Right lung (tissue), 2 donors: ENCODE measurements at regions not wholly inside any gene's neighbourhood (a gene's known extent, or its start where the extent isn't known, plus 50 kb on each side); places are given as distances from the start of the nearest gene placed in this dataset.

Experiments used
- DNase-seq, 2 donors: peaks; one replicate each; pipeline ENCODE4 v3.0.0-alpha.2; 2013

DNA sequence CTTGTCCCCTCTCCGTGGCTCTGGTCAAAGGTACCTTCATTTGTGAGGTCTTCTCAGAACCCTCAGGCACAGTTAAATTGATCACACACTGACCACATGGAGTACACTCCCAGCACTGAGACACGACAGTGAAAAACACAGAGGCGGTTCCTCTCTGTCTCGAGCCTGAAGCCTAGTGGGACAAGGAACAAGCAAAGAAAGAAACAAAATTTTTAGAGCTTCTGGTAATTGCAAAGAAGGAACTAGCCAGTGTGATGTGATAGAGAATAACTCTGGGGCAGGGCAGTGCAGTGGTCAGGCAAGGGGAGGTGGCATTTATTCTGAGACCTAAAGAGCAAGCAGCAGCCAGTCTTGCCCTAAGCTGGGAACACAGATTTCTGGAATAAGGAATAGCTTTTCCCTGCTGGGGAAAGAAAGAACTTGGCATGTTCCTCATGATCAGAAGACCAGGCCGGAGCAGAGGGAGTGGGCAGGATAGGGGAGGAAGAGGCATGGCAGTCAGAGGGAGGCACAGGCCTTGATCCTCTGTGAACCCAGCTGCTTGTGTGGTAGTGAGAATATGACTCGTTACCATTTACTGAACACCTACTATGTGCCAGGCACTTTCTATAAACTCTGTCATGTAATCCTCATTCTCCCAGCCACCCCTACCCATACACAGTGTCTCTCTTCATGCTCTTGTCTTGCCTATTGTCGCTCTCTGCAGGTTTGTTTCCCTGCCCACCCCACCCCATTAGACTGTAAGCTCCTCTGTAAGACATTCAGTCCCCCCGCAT lies 262.3 kb upstream of the HES1 start:
- DNase-seq, result no peak

DNA sequence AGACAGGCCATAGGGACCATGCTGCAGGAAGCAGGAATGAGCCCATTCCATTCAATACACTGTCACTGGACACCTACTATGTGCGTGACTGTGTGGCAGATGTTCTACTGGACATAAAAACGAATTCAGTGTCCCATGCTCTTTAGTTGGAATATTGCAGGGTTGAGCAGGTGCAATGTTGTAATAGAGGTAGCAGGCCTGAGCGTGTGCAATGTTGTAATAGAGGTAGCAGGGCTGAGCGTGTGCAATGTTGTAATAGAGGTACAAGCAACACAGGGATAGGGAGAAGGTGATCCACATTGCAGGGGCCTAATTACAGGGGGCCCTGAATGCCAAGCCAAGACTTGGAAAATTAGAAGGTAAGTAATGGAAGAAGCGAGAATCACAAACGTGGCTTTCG lies 261.4 kb upstream of the HES1 start:
- no peak for DNase-seq

DNA sequence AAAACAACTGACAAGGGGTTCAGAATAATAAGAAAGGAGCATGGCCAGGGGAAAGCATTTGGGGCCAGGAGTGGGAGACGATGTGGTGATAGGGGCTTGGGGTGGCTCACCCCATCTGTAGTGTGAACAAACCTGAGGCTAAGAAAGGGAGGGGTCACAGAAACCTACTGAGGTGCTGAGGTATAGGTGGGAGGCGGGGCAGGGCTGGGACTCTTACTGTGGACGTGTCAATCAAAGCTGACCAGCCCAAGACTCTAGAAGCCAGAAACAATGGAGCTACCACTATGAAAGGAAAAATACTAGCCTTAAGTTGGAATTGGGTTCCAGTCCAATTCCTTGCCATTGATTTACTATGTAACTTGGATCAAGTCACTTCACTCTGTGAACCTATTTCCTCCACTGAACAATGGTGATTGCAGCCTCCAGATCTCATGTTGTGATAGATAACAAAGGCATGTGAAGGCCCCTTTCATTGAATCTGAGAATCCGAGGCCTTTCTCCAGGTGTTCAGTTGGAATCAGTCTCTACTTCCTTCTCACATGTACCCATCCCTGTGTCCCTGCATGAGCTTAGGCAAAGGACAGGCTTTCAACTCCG lies 260.9 kb upstream of the HES1 start:
- no peak for DNase-seq

DNA sequence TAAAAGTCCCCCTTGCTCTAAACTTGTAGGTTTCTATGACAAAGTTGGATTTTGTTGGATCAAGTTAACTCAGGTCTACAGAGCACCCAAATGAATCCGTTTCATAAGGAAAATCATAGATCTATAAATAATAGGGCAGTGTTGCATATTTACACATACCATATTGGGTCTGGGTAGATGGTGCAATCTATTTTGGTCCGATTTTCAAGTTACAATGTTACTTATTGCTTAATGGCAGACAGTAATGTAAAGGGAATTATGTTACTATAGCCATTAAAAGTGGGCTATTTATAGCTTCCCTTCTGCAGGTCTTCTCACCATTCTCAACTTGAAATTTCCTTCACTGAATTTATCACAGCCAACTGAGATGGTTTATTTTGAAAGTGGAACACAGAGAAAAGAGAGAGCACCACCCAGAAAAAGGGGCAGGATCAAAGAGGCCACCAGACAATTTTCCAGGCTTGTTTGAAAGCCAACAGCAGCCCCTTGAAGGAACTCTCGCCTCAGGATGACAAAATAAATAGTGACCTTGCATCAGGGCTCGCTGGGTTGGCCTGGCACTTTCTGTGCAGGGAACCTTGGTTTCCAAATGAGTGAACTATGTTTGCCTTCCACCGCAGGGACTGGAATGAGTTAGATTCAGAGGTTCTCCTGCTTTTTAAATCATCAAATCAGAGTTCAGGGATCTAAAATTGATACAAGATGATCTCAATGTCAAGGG lies 260.2 kb upstream of the HES1 start:
- no peak for DNase-seq

DNA sequence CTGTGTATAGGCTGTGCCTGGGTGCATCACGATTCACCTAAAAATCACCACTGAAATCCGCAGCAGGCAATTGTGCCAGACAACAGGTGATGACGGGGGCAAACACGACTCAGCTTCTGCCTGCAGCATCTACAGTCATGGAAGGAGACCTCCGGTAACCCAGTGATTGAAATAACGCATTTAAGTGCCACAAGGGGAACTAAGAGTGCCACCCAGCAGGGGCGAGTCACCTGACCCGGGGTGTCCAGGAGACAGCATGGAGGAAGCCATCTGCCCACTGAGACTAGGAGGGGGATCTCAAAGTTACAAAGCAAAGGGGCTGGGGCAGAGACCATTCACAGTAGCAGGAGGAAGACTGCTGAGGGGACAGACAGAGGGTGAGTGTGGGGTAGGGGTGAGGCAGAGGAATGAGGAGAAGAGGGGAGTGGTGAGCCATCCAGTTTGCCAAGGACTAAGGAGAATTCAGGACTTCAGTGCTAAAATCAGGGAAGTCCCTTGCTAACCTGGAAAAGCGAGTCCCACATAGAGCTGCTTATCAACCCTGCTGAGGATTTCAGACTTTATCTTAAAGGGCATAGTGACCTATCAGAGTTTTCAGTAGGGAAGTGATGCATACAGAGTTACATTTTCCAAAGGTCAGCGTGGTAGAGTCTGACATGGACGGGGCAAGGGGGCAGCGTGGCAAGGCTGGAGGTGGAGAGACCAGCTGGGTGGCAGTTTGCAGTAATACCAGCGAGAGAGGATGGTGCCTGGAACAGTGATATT lies 256.7 kb upstream of the HES1 start:
- no peak for DNase-seq

DNA sequence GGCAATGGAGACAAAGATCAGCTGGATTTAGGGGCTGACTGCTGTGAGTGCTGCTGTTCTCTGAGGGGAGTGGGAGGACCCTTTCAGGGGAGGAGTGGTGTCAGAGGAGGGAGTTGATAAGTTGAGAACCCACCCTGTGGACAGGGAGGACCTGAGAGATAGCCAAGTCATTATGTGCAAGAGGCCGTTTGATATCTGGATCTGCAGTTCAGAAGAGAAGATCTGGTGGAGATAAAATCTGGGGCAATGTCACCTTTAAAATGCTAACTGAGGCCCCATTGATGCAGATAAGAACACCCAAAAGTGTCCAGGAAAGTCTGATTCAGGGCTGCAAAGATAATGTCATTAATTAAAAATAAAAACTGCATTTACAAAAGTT lies 256.1 kb upstream of the HES1 start:
- DNase-seq, result no peak

DNA sequence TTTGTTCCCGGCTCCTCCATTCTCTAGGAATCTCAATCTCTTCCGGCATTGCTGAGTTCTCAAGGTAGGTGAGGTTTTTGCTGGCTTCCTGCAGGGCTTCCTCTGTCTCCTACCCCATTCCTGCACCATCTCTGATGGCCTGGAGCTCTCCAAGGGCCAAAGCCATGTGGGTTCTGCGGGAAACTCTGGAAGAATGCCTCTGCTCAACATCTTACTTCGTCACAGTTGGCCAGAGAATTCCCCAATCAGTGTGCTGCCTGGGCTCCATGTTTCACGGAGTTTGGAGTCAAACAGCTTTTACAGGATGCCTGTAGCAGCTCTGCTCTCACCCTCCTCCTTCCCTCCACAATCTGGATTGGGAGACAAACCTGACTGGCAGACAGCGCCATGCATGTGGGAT lies 253.9 kb upstream of the HES1 start:
- DNase-seq, result no peak

DNA sequence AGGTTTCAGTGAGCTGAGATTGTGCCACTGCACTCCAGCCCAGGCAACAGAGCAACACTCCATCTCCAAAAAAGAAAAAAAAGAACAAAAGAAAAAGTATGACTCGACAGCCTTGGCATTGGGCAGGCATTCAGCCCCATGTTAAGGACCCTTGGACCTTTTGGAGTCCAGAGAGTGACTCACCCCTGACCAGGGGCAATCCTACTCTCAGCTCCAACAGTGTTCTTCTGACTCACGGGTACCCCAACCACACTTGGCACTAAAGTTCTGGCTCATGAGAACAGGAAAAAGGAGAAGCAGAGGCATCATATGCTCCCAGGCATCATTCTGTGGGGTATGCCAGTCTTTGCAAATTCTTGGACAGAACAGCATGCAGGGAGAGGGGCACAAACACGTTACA lies 252.4 kb upstream of the HES1 start:
- no peak for DNase-seq

DNA sequence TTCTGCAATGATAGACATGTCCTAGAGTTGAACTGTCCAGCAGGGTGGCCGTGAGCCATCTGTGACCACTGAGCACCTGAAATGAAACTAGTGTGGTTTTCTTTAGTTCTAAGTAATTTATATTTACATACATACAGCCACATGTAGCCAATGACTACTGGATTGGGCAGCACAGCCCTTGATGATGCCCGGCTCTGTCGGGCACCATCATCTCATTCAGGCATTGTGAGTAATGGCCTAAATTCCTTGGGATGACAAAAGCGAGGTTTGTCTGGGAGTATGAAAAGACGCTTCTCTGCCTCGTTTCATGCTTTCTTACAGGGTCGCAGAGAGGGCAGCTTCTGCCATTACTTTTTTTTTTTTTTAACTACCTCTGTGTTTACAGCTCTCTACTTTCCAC lies 251.9 kb upstream of the HES1 start:
- no peak for DNase-seq

DNA sequence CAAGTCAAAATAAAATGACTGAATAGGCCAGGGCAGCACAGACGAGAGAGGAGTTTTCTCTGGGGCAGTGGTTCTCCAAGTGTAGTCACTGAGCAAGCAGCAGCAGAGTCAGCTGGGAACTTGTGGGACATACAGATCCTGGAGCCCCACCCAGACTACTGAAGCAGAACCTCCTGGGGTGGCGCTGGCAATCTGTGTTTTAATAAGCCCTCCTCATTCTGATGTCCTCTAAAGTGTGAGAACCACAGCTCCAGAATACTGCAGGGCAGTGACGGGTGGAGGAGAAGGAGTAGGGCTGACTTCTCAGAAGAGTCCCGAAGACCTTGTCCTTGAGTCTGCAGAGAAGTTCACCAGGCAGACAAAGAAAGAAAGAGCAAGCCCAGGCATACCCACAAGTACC lies 251.3 kb upstream of the HES1 start:
- DNase-seq, result no peak

DNA sequence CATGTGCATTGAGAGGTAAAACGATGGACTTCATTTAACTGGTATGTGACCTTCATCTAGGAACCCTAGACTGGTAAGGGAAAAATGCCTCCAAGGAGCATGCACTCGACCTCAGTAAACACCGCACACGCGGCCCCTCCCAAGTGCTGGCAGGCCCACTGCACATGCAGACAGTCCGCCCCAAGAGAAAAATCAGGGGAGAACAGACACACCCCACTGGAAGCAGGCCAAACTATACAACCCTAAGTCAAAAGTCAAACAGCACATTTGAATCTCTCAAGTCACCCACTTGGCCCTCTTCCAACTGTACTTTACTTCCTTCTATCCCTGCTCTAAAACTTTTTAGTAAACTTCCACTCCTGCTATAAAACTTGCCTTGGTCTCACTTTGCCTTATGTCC lies 250.1 kb upstream of the HES1 start:
- no peak for DNase-seq

DNA sequence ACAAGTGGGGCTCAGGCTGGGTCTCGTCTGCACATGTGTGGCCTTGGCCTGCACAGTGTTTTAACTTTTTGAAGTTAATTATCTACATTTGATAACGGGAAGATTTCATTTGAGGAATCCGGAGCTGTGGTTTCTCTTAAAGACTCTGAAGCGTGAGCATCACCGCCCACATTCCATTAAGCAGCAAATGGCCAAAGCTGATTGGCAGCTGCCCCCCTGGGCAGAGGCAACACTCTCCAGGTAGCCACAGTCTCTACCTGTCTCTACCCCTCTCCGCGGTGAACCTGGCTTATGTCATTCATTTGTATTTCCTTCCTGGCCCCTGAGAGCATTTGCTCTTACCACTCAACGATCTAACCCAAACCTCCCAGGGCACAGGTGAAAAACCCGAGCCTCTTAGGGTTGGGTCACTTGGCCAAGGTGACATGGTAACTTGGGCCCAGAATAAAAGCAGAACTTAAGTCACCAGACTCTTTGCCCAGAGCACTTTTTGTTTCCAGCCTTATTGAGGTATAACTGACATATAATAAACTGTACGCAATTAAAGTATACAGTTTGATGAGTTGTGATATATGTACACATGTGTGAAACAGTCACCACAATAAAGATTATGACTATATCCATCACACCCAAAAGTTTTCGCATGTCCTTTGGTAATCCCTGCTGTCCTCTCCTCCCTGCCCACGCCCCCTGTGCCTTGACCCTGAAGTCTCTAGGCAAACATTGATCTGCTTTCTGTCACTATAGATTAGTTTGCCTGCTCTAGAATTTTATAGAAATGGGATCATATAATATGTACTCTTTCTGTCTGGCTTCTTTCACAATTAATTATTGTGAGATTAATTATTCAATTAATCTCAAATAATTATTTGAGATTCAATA lies 245.7 kb upstream of the HES1 start:
- no peak for DNase-seq

DNA sequence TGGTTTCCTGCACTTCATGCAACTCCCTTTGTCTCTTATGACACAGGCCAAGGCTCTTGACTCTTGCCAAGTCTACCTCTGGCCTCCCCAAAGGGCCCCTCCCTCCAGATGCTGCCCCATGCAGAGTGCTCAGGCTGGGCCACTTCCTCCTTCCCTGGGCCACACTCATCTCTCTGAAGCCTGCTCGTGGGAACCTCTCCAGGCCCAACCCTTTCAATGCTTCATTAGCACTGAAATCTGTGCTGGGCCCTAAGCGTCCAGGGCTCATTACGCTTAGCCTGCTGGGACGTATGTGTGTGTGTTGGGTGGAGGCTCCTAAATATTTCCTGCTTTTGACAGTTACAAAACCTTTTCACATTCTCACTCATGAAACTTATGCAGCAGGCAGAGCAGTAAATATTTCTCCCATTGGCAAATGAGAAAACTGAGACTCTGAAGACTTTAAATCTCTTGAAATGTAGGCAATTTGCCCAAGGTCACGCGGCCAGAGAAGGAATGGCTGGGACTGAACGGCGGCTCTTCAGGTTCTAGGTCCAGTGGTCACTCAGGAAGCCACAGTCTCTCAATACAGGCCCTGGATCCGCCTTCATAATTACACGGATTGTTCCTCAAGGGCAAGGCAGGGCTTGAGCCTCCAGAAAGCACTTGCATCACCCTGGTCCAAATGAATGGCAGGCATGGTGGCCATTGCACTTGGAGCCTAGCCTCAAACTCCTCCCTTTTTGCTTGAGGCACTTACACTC lies 241.7 kb upstream of the HES1 start:
- DNase-seq, result no peak

DNA sequence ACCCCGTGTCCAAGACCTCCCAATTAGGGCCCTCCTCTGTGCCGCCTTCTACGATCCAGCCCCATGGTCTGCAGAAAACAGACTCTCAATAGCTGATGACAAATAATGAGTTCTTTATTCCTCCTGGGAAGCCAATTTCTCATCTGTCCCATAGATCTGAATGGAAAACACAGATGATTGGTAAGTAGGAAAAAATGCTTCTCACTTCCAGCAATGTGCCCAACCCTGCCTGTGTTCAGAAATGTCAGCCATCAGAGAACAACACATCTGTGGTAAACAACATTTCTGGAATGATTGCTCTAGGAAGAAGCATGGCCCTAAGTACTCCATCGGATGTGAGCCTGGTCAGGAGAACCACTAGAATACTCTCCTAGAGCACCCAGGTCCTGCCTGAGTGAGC lies 240.5 kb upstream of the HES1 start:
- DNase-seq, result no peak

DNA sequence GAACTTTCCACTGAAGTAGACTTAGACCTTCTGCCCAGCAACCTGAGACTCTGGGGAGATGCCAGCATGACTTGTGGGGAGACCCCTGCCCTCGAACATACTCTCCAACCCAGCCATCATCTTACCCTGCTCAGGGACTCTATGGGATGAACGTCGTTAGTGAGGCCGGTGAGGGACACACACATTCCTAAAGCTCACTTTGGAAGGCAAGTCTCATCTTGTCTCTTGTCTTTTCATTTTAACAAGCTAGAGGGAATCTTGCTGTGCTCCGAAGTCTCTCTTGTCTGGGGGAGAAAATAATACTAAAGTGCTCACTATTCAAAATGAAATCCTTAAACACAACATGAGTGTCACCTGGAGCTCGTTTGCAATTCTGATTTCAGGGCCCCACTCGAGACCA lies 239.5 kb upstream of the HES1 start:
- DNase-seq, result no peak

DNA sequence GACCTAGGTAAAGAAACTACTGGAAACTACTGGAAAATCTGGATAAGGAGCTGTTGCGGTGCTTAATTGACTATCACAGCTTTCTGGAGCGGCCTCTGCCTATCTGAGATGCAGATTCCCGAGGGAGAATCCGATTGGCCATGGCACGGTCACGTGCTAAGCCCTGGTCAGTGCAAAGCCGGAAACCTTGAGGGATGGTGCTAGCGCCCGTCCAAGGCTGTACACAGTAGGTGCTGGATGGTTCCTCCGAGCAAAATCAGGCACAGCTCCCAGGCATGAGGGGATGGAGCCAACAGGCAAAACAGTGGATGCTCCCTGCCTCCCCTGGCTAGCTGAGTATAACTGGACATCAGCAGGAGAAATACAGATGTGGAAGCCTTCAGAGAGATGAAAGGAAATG lies 238.7 kb upstream of the HES1 start:
- DNase-seq, result no peak

DNA sequence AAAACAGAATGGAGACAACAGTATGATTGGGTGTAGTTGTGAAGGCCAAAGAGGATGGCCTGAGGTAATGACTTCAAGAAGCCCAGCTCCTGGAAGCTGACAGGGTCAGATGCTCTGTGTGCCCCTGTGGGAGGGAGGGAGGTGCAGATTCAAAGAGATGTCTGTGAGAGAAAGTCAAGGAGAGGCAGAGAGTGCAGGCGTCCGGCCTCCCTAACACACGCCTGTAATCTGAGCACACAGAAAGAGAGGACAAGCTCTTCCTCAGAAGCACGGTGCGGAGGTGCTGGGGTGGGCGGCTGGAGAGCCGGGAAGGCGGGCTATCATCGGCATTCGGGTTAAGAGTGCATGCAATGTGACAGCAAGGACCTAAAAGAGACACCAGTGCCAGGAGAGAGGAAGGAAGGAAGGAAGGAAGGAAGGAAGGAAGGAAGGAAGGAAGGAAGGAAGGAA lies 238.2 kb upstream of the HES1 start:
- no peak for DNase-seq

DNA sequence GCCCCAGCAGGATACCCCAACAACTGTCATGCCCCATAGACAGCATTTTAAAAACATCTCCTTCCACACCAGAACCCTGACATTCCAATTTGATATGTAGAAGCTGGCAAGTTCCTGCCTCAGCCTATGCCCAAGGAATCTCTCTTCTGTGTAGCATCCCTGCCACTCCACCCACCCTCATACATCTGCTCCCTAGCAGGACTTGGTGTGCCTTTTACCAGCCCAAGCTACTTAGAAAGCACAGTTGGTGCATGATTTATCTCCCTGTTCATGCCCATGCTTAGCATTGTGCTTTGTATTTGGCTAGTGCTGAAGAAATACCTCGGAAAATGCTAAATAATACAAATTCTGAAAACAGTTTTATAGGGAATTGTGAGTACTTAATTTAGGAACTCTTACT lies 236.9 kb upstream of the HES1 start:
- no peak for DNase-seq

DNA sequence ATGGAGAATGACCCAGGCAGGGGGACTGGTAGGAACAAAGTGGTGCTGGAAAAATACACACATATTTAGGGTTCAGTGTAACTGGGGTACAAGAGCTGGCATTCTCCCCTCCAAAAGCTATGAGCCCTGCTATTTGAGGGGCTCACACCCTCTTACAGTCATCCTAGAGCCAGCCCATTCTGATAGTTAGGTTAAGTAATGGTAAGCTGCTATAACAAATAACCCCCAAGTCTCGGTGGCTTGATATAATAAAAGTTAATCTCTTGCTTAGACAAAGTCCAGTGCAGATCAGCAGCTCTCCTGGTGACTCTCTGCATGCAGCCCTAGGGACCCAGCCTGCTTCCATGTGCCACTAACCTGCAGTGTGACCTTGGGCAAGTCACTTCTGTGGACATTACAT lies 234.9 kb upstream of the HES1 start:
- no peak for DNase-seq

DNA sequence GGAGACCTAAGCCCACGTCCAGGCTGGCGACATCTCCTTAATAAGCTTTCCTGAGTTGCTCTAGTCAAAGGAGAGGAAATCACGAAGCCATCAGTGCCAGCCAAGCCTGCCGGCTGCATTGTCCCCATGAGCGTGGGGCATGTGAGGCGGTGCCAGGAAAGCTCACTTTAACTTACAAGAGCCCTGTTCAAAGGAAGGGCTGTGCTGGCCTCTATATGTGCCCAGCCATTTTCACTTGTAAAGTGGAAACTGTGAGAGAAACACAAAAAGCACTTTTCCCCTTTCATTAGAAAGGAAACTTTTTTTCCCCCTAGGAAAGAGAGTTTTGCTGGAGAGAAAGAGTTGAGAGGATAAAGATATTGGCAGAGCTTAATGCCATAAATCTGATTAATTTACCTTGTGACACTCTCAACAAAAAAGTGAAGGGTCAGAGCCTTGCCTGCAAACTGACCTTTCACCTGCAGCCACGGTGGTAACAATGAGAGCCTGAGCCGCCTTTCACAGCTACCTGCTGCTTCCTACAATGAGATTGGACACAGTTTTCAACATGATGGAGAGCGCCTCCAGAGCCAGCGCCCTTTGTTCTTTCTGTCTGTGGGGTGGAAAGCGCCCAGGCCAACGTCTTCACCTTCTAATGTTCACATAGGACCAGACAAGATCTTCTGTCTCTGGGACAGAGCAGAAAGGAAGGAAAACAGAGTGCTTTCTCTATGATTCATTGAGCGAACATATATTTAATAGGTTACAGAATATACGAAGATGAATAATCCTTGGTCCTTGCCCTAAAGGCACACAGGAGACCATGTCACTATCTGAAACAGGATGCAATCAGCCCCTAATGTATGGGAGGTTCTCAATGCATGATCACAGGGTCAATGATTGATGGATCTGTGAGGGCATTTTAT lies 233.1 kb upstream of the HES1 start:
- DNase-seq, result no peak
